H7 (cell line): ENCODE measurements at regions not wholly inside any gene's neighbourhood (a gene's known extent, or its start where the extent isn't known, plus 50 kb on each side); places are given as distances from the start of the nearest gene placed in this dataset.
"Not testable (repeated sequence)": the region's sequence is repeated elsewhere in the genome, so short reads cannot be mapped to it uniquely, and the experiment has no call there.

Experiments used
- DNase-seq: peaks from one replicate; pipeline ENCODE4 v3.0.0; 2012
- H3K27me3 ChIP-seq: 2 replicates; pipeline ENCODE4 v1.6.0; 2011; ENCODE audit warnings: mild to moderate bottlenecking, low read length; ENCODE audit not compliant: control insufficient read depth, insufficient read depth
- H3K36me3 ChIP-seq: replicated peaks from 2 replicates; pipeline ENCODE4 v1.5.1; 2011; ENCODE audit warnings: low read length; ENCODE audit not compliant: control insufficient read depth, insufficient read depth
- H3K4me3 ChIP-seq: 2 replicates; pipeline ENCODE4 v1.5.1; 2011; ENCODE audit warnings: low read depth, mild to moderate bottlenecking, control low read depth, low read length, moderate library complexity; ENCODE audit not compliant: insufficient read depth

DNA sequence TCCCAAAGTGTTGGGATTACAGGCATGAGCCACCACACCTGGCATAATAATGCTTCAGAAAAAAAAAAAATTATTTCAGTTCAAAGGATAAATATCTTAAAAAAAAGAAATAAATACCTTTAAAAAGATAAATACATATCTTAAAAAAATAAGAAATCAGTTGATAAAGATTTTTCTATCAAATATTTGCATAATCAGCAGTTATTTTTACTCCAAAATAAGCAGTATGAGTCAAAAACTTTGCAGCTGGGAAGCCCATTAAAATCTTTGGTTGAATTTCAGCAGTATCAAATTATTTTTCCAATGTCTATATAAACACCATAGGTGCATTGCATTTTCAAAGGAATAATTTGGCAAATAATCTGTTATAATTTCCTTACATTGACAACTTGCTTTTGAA is 202.5 kb downstream of the KBTBD8 start:
- Histone ChIP-seq H3K4me3 (no peak overlapping the region), H3K36me3 (no peaks in the 10 kb centered on the region), H3K27me3 (no peaks in the 10 kb centered on the region)
- DNase-seq = no peak

DNA sequence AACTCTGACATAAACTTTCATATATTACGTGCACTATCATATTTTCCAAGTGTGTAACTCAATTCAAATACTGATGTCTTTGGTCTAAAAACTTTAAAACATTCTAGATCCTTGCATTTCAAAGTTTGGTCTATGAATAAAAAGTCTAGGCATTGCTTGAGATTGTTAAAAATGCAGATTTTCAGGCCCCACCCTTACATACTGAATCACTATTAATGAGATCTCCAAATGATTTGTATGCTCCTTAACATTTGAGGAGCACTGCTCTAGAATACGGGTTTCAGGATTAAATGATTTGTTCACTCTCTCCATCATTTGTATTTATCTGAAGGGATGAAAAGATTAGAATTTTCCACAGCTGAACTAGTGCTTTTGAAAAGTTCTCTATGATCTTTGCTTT is 202.9 kb downstream of the KBTBD8 start:
- Histone ChIP-seq H3K4me3 (no peak overlapping the region), H3K27me3 (no peaks in the 10 kb centered on the region)
- no peak for DNase-seq

DNA sequence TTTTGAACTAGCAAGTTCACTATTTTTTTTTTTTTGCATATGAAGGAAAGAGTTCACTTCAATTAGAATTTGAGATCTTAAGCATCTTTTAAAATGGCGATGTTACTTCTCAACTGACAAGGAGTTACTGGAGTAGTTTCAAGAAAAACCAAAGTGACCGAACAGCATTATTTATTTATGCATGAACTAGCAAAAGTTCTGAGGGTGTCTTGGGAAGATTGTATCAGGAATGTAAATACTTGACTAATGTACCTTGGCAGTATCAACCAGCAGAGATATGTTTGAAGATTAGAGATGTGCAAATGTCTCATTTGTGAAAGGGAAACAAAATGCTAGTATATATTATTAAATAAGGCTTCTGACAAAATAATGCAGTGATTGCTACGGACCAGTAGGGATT is 203.9 kb downstream of the KBTBD8 start:
- Histone ChIP-seq H3K27me3 (no peaks in the 10 kb centered on the region), H3K36me3 (no peaks in the 10 kb centered on the region), H3K4me3 (no peak overlapping the region)
- DNase-seq = no peak

More for the DNA sequence above, 202.9 kb downstream of the KBTBD8 start:
- H3K36me3 ChIP-seq = no peaks in the 10 kb centered on the region

DNA sequence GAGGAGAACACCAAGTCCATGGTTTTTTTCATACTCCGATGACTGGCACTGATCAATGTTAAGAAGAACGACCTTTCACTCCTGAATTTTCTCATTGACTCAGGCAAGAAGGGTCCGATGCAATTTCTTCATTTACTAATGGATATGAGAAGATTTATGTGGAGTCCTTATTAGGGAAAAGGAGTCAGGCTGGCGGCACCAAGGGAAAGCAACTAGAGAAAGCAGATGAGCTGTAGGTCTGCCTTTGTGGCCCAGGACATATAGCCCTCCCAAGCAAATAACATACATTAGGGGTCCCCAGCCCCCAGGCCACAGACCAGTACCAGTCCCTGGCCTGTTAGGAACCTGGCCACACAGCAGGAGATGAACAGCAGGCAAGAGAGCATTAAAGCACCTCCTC is 206.8 kb downstream of the KBTBD8 start:
- no peak for DNase-seq
- no peaks in the 10 kb centered on the region for H3K36me3 ChIP-seq
- H3K27me3 ChIP-seq = no peaks in the 10 kb centered on the region
- H3K4me3 ChIP-seq = no peak overlapping the region

DNA sequence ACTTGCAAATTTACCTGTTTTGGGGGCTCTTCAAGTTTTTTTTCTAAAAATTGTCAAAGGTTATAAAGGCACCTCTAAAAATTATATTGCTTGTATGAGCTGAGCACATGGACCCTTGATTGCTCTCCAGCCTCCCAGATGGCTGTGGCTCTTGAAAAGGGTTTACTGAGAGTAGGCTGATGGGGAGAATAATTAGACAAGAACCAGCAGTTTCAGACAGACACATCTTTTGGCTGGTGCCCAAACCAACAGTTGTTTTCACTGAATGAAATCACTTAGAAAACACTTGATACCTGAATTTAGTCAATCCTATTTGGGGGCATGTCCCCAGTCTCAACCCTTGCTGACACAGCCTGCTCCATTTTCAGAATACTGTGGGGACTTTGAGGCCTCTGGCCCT is 217.6 kb downstream of the KBTBD8 start:
- no peaks in the 10 kb centered on the region for H3K36me3 ChIP-seq
- DNase-seq = no peak

DNA sequence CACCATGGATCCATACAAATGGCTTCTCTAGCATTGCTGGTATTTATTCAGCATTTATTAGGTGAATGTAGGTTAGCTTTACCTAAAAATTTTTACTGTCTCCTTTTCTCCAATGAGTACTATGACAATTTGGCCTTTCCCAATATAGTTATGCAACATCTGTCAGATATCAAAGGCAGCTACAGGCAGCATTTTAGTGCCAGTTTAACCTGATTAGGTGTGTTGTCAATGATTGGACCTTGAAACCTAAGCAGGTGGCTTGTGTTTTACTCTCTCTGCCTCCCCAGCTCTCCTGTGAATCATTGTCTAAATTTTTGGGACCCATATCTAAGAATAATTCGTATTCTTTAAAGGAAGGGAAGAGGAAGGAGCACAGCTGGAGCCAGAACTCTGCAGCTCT is 228.9 kb downstream of the KBTBD8 start:
- H3K4me3 ChIP-seq = no peak overlapping the region
- H3K36me3 ChIP-seq = no peaks in the 10 kb centered on the region
- no peaks in the 10 kb centered on the region for H3K27me3 ChIP-seq
- no peak for DNase-seq

More for the DNA sequence above, 217.6 kb downstream of the KBTBD8 start:
- Histone ChIP-seq H3K4me3 (no peak overlapping the region), H3K27me3 (no peaks in the 10 kb centered on the region)

DNA sequence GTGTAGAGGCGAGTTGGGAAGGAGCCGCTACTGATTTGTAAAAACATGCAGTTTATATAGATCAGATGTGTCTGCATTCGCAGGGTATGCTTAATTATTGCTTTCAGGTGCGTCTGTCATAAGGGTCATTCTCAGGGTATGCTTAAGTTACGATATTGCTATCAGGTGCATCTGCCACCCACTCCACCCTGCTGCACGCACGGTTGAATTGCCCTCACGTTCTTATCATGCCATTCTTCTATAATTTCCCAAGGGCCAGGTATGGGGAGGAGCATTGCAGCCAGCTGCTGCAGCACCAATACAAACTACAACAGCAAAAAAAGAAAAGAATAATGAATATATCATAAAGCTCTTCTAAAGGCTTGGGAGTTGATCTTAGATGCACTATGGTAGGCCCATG is 230.0 kb downstream of the KBTBD8 start:
- H3K27me3 ChIP-seq = no peaks in the 10 kb centered on the region
- H3K36me3 ChIP-seq = no peaks in the 10 kb centered on the region
- no peak for DNase-seq
- H3K4me3 ChIP-seq = no peak overlapping the region

DNA sequence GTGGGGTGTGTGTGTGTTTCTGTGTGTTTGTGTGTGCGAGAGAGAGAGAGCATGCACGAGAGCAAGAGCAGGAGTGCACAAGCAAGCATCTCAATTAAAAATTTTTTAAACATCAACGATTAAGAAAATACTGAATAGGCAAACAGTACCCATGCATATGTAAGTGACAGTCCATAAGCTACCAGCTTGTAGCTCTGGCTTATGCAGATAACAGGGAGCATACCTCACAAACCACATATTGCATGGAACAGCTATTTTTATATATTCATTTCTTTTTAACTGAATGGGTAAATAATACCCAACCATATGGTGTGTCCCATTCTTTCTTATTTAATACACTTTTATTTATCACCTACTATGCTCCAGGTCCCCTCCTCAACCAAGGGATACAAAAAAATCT is 234.5 kb downstream of the KBTBD8 start:
- Histone ChIP-seq H3K36me3 (no peaks in the 10 kb centered on the region), H3K27me3 (no peaks in the 10 kb centered on the region), H3K4me3 (no peak overlapping the region)
- DNase-seq = no peak

DNA sequence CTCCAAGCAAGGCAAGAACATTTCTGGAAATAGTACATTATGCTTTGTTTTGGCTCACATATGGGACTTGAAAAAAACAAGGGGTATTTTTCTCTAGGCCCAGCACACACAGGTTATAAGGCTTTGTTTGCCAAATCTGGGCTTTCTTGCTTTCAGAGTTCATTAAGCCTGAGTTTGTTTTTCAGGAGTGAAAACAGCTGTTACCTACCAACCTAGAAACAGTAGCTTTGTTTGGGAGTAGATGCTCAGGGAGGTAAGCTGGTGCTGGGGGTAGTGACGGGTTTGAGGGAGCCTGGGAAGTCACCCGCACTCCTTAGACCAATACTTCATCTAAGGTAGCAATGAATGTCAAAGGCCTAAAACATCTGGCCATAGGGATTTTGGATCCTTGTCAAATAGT is 241.2 kb downstream of the KBTBD8 start:
- DNase-seq = no peak
- H3K36me3 ChIP-seq = no peaks in the 10 kb centered on the region
- H3K27me3 ChIP-seq = no peaks in the 10 kb centered on the region
- H3K4me3 ChIP-seq = no peak overlapping the region

DNA sequence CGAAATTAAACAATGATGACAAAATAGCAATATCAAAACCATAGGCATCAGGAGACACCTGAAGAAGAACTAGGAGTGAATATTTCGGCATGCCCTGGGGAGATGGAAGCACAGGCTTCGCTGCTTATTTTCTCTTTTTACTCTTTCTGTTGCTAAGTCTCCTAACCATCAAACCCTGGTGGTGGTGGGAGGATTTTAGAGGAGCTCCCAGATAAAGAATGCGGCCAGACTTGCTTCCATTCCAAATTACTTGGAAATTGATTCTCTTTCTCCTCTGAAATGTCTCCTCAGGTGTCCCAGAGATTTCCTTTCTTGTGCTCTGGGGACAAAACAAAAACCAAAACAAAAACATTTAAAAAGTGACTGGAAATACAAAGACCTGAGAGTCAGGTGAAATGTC is 243.0 kb downstream of the KBTBD8 start:
- peak; percentile 2 for DNase-seq
- Histone ChIP-seq H3K27me3 (no peaks in the 10 kb centered on the region), H3K4me3 (no peak overlapping the region), H3K36me3 (no peaks in the 10 kb centered on the region)

DNA sequence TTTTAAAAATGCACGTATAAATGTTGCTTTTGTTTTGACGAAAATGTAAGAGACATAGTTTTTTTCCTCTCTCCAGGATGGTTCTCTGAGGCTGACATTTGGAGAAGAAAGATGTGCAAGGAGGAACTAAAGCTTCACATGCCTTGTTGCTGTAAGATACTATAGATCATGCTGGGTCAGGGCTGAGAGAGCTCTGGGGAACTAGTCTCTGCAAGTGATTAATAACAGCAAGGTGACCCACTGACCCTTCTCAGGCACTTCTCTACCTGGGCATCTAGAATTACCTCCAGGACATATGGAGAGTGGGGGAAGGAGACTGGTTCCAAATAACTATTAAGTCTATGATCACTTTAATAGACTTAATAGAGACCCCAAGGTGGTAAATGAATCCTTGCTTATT is 246.0 kb downstream of the KBTBD8 start:
- H3K4me3 ChIP-seq = no peak overlapping the region
- no peaks in the 10 kb centered on the region for H3K36me3 ChIP-seq
- H3K27me3 ChIP-seq = no peaks in the 10 kb centered on the region
- no peak for DNase-seq

DNA sequence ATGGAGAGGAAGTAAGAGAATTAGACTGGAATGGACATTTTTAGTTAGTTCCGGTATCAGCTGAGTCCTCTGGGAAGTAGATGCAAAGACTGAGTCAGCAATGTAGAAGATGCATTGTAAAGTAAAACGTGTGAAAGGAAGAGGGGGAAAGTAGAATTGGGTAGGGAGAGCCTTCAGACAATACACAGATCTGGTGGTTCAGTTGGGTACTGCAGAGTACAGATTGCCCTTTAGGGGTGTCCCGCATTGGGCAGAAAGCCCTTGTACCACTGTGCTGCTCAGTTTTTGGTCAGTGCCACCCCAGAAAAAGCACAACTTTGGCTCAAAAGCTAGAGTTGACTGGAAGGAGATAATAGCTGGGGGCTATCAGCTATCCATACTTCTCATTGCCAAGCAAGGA is 247.4 kb downstream of the KBTBD8 start:
- peak; percentile 6 for DNase-seq

DNA sequence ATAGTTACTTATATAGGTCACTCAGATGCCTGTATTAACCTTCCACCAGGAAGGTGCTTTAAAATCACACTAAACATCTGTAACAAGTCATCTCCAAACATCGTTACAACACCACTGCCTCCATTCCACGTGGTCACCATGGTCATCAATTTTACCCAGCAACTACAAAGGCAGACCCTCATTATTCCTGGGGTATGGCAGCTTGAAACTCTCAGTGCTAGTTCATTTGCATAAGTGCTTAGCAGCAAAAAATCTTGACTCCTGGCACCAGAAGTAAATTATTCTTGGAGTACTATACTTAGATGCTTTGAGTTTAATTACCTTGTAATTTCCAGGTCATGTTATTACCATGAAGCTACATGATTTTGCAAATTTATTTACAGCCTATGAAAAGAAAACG is 250.6 kb downstream of the KBTBD8 start:
- no peaks in the 10 kb centered on the region for H3K36me3 ChIP-seq
- H3K27me3 ChIP-seq = no peaks in the 10 kb centered on the region
- no peak for DNase-seq
- no peak overlapping the region for H3K4me3 ChIP-seq

More for the DNA sequence above, 247.4 kb downstream of the KBTBD8 start:
- H3K4me3 ChIP-seq = no peak overlapping the region
- H3K27me3 ChIP-seq = no peaks in the 10 kb centered on the region
- no peaks in the 10 kb centered on the region for H3K36me3 ChIP-seq

DNA sequence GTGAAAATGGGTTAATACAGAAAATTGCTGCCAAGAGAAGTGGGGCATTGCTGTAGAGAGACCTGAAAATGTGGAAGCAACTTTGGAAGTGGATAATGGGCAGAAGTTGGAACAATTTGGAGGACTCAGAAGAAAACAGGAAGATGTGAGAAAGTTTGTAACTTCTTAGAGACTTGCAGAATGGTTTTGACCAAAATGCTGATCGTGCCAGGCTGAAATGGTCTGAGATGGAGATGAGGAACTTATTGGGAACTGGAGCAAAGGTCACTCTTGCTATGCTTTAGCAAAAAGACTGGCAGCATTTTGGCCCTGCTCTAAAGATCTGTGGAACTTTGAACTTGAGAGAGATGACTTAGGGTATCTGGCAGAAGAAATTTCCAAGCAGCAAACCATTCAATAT is 254.8 kb downstream of the KBTBD8 start:
- not testable (repeated sequence) for H3K27me3 ChIP-seq, H3K36me3 ChIP-seq, DNase-seq, H3K4me3 ChIP-seq

DNA sequence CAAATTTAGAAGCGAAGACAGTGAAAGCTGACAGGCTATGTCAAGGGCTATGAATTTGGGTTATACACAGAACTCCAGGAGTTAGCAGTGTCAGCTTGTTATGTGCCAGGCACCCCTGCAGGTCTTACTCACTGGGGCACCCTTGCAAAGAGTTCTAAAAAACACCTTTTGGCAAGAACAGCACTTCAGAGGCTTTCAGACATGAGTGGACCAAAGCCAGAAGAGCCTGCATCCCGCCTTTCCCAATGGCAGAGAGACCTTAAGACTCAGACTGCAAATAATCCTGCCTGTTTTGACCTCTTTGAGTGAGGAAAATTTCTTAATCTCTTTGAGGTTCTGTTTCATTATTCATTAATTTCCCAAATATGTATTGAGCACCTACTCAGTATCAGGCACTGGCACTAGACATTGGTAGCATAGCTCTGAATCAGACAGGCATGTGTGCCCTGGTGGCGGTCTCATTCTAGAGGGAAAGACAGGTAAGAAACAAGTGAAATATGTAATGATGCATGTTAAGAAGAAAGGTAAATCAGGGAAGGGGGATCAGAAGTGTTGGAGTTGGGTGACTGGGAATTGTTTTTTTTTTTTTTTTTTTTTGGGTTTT is 280.0 kb downstream of the KBTBD8 start:
- H3K4me3 ChIP-seq = no peak overlapping the region
- H3K36me3 ChIP-seq = no peaks in the 10 kb centered on the region

DNA sequence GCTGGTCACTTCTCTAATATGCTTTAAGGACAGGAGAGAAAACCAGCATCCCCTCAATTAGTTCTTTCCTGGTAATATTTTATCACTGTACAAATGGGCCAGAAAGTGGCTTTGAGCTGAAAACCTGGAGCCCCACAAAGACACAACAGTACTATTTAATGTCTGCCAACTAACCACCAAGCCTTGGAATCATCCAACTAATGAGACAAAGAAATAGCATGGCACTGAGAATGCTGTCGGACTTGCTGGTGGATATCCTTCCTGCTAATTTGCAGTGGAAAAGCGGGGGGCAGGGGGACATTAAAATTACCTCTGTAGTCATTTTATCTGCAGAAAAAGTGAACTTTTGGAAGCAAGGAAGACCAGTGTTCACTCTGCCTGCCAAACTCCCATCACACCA is 288.5 kb downstream of the KBTBD8 start:
- H3K27me3 ChIP-seq = no peaks in the 10 kb centered on the region
- no peak overlapping the region for H3K4me3 ChIP-seq
- DNase-seq = no peak
- H3K36me3 ChIP-seq = no peaks in the 10 kb centered on the region

More for the DNA sequence above, 280.0 kb downstream of the KBTBD8 start:
- no peaks in the 10 kb centered on the region for H3K27me3 ChIP-seq
- DNase-seq = no peak
